Upper lobe of right lung (tissue), 1 donor: ENCODE measurements at regions not wholly inside any gene's neighbourhood (a gene's known extent, or its start where the extent isn't known, plus 50 kb on each side); places are given as distances from the start of the nearest gene placed in this dataset.

Source experiments
- ATAC-seq: fragments of 200-7000 bp; cut with Tn5 transposase; one replicate; pipeline ENCODE4 v1.9.1; 2020; ENCODE audit warnings: mild to moderate bottlenecking, moderate library complexity
- DNase-seq: peaks from one replicate; pipeline ENCODE4 v3.0.0-alpha.2; 2020
- H3K27ac ChIP-seq: fragments of 200-600 bp; one replicate; pipeline ENCODE4 v1.8.0; 2022
- H3K27me3 ChIP-seq: fragments of 200-600 bp; one replicate; pipeline ENCODE4 v1.8.0; 2022; ENCODE audit warnings: mild to moderate bottlenecking
- H3K36me3 ChIP-seq: fragments of 200-600 bp; one replicate; pipeline ENCODE4 v1.8.0; 2022
- H3K4me1 ChIP-seq: fragments of 200-600 bp; one replicate; pipeline ENCODE4 v1.8.0; 2022
- H3K4me3 ChIP-seq: fragments of 200-600 bp; one replicate; pipeline ENCODE4 v1.8.0; 2022; ENCODE audit warnings: mild to moderate bottlenecking
- H3K9me3 ChIP-seq: fragments of 200-600 bp; one replicate; pipeline ENCODE4 v1.8.0; 2022
- intact Hi-C: fragments of 100-400 bp; cut with DNase I; formaldehyde crosslinking; loops from one replicate; pipeline ENCODE4 v1.11.0; 2022
- TF ChIP-seq, protein P1 (sequence below): fragments of 200-600 bp; IDR thresholded peaks from one replicate; pipeline ENCODE4 v1.8.0; 2022; ENCODE audit warnings: antibody characterized with exemption
- donor health status: DM: no; HTN: yes; CAD: no; lungs with severe emphysema.

DNA sequence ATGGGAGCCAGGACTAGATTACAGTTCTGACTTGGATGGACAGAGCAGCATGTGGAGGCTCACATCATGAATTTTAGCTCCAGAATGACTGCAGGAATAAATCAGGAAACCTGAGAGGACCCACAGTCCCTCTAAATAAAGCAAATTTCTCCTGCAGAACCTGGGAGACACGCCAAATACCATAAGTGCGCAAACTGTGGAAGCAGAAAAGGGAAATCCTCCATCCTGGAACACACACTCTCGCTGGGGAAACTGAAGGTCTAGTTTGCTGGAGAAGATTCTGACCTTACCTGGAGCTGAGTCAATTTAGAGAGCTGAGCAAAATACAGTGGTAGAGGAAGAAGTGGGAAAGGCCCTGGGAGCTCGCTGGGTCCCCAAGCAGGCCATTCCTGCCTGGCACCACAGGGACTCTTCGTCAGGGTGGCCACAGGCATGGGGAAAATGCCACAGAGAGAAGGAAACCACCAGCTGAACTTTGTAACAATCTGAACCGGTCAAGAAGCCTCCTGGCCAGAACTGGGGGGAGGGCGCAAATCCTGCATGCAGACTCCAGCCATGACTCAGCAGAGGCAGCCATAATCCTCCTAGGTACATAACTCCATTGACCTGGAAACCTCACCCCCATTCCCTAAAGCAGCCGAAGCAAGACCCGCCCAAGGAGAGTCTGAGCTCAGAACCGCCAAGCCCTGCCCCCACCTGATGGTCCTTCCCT is 390.9 kb downstream of the LRRC70 start:
- no peaks in the 10 kb centered on the region for H3K36me3 ChIP-seq
- H3K9me3 ChIP-seq, result no peaks in the 10 kb centered on the region
- TF ChIP-seq, protein P1, sequence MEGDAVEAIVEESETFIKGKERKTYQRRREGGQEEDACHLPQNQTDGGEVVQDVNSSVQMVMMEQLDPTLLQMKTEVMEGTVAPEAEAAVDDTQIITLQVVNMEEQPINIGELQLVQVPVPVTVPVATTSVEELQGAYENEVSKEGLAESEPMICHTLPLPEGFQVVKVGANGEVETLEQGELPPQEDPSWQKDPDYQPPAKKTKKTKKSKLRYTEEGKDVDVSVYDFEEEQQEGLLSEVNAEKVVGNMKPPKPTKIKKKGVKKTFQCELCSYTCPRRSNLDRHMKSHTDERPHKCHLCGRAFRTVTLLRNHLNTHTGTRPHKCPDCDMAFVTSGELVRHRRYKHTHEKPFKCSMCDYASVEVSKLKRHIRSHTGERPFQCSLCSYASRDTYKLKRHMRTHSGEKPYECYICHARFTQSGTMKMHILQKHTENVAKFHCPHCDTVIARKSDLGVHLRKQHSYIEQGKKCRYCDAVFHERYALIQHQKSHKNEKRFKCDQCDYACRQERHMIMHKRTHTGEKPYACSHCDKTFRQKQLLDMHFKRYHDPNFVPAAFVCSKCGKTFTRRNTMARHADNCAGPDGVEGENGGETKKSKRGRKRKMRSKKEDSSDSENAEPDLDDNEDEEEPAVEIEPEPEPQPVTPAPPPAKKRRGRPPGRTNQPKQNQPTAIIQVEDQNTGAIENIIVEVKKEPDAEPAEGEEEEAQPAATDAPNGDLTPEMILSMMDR, result no peak
- H3K27ac ChIP-seq, result no peak overlapping the region
- H3K4me3 ChIP-seq, result no peak overlapping the region
- intact Hi-C loops, result no loop called here
- no peak for ATAC-seq
- no peak for DNase-seq
- no peaks in the 10 kb centered on the region for H3K4me1 ChIP-seq
- no peaks in the 10 kb centered on the region for H3K27me3 ChIP-seq

- Histone ChIP-seq H3K9me3 (no peaks in the 10 kb centered on the region), H3K4me1 (no peaks in the 10 kb centered on the region), H3K4me3 (no peak overlapping the region), H3K27me3 (no peaks in the 10 kb centered on the region), H3K36me3 (no peaks in the 10 kb centered on the region), H3K27ac (no peak overlapping the region)
- intact Hi-C loops, result no loop called here
- TF ChIP-seq, protein P1, result no peak
- no peak for ATAC-seq
- DNase-seq, result no peak
These were observed 385.8 kb downstream of the LRRC70 start for GRCh38 chr5:62964428-62964827.

- no peak for DNase-seq
- Histone ChIP-seq H3K9me3 (no peaks in the 10 kb centered on the region), H3K27me3 (no peaks in the 10 kb centered on the region), H3K4me1 (no peaks in the 10 kb centered on the region), H3K27ac (no peak overlapping the region), H3K36me3 (no peaks in the 10 kb centered on the region), H3K4me3 (no peak overlapping the region)
- TF ChIP-seq, protein P1, result no peak
- ATAC-seq, result no peak
- intact Hi-C loops, result no loop called here
These were observed 382.2 kb downstream of the LRRC70 start for GRCh38 chr5:62960781-62961180.

- TF ChIP-seq, protein P1, result no peak
- DNase-seq (no peak), ATAC-seq (no peak)
- no peaks in the 10 kb centered on the region for H3K36me3 ChIP-seq
- H3K9me3 ChIP-seq, result no peaks in the 10 kb centered on the region
- H3K27ac ChIP-seq, result no peak overlapping the region
- no peaks in the 10 kb centered on the region for H3K27me3 ChIP-seq
- no peak overlapping the region for H3K4me3 ChIP-seq
- H3K4me1 ChIP-seq, result no peaks in the 10 kb centered on the region
- intact Hi-C loops, result no loop called here
These were observed 378.0 kb downstream of the LRRC70 start for GRCh38 chr5:62956597-62956996.

- no peak for DNase-seq
- intact Hi-C loops, result no loop called here
- TF ChIP-seq, protein P1, result no peak
- no peak for ATAC-seq
- H3K27me3 ChIP-seq, result no peaks in the 10 kb centered on the region
- no peak overlapping the region for H3K27ac ChIP-seq
- H3K4me3 ChIP-seq, result no peak overlapping the region
- H3K36me3 ChIP-seq, result no peaks in the 10 kb centered on the region
- H3K9me3 ChIP-seq, result no peaks in the 10 kb centered on the region
- no peaks in the 10 kb centered on the region for H3K4me1 ChIP-seq
These were observed 376.0 kb downstream of the LRRC70 start for GRCh38 chr5:62954578-62954977.

GRCh38 chr5:62948301-62948700 is 369.7 kb downstream of the LRRC70 start:
- Histone ChIP-seq H3K36me3 (no peaks in the 10 kb centered on the region), H3K4me1 (no peaks in the 10 kb centered on the region), H3K9me3 (no peaks in the 10 kb centered on the region), H3K27ac (no peak overlapping the region), H3K27me3 (no peaks in the 10 kb centered on the region), H3K4me3 (no peak overlapping the region)
- TF ChIP-seq, protein P1, result no peak
- DNase-seq (no peak), ATAC-seq (no peak)
- intact Hi-C loops, result no loop called here
